ENCODE measurements at regions not wholly inside any gene's neighbourhood (a gene's known extent, or its start where the extent isn't known, plus 50 kb on each side); places are given as distances from the start of the nearest gene placed in this dataset.

- ATAC-seq (no peak), DNase-seq (no peak)
- Histone ChIP-seq H3K4me1 (ENCODE audit: low read depth) (no peaks in the 10 kb centered on the region), H3K4me3 (no peak overlapping the region), H3K36me3 (ENCODE audit: low read depth) (no peaks in the 10 kb centered on the region), H3K9me3 (no peaks in the 10 kb centered on the region)
- TF ChIP-seq CTCF (IDR thresholded peaks at IDR 0.05), result no peak
- intact Hi-C loops (cut with DNase I, micrococcal nuclease), result no loop called here
These were observed 293.6 kb upstream of the FAT4 start for GRCh38 chr4:125021189-125021588.

GRCh38 chr4:125020089-125021034 is 294.4 kb upstream of the FAT4 start:
- no peaks in the 10 kb centered on the region for H3K9me3 ChIP-seq
- intact Hi-C loops (cut with DNase I, micrococcal nuclease), result no loop called here
- ATAC-seq, result no peak
- no peak overlapping the region for H3K4me3 ChIP-seq
- DNase-seq, result no peak
- H3K4me1 ChIP-seq (ENCODE audit: low read depth), result no peaks in the 10 kb centered on the region
- no peak for TF ChIP-seq CTCF (IDR thresholded peaks at IDR 0.05)
- H3K36me3 ChIP-seq (ENCODE audit: low read depth), result no peaks in the 10 kb centered on the region

DNA sequence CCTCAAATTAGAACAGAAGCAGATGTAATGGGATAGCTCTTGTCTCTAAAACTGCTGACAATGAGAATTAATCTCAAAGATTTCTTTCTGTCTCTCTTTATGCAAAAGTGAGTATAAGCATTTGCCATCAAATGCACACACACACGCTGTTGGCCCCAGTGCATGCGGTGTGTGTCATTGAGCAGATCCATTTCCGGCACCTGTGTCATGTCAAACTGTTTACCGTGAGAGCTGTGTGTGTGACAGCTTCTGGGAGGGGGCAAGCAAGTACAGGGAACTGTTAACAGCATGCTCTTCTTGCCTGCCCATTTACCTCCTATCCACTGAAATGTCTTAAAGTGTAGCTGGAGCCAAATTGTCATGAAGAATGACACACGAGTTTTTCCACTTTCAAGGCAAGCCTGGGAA is 297.9 kb upstream of the FAT4 start:
- TF ChIP-seq CTCF (IDR thresholded peaks at IDR 0.05), result no peak
- no peaks in the 10 kb centered on the region for H3K9me3 ChIP-seq
- intact Hi-C loops (cut with DNase I, micrococcal nuclease), result no loop called here
- no peaks in the 10 kb centered on the region for H3K36me3 ChIP-seq (ENCODE audit: low read depth)
- ATAC-seq, result no peak
- no peak overlapping the region for H3K4me3 ChIP-seq
- no peak for DNase-seq
- H3K4me1 ChIP-seq (ENCODE audit: low read depth), result no peaks in the 10 kb centered on the region

GRCh38 chr4:125013891-125014290 is 300.9 kb upstream of the FAT4 start:
- intact Hi-C loops (cut with DNase I, micrococcal nuclease), result no loop called here
- ATAC-seq (no peak), DNase-seq (no peak)
- Histone ChIP-seq H3K4me1 (ENCODE audit: low read depth) (no peaks in the 10 kb centered on the region), H3K9me3 (no peaks in the 10 kb centered on the region), H3K36me3 (ENCODE audit: low read depth) (no peaks in the 10 kb centered on the region), H3K4me3 (no peak overlapping the region)
- no peak for TF ChIP-seq CTCF (IDR thresholded peaks at IDR 0.05)

GRCh38 chr4:125011646-125012045 is 299.1 kb upstream of the ANKRD50 start:
- ATAC-seq (no peak), DNase-seq (no peak)
- H3K9me3 ChIP-seq, result peaks cover 3% of the 10 kb centered on the region
- intact Hi-C loops (cut with DNase I, micrococcal nuclease), result no loop called here
- H3K4me1 ChIP-seq (ENCODE audit: low read depth), result no peaks in the 10 kb centered on the region
- no peak overlapping the region for H3K4me3 ChIP-seq
- no peaks in the 10 kb centered on the region for H3K36me3 ChIP-seq (ENCODE audit: low read depth)
- TF ChIP-seq CTCF (IDR thresholded peaks at IDR 0.05), result no peak

Measured in mucosa of descending colon (tissue), 3 donors.